Renal cortex interstitium (tissue), 11 donors: ENCODE measurements at regions not wholly inside any gene's neighbourhood (a gene's known extent, or its start where the extent isn't known, plus 50 kb on each side); places are given as distances from the start of the nearest gene placed in this dataset.
"Not testable (repeated sequence)": the region's sequence is repeated elsewhere in the genome, so short reads cannot be mapped to it uniquely, and the experiment has no call there.

ENCODE experiments used
- DNase-seq, 11 donors: peaks; one replicate each; pipeline ENCODE4 v3.0.0-alpha.2; 2013; ENCODE audit warnings: low read depth in 9 of 11, low spot score in 4 of 11; ENCODE audit errors: extremely low read depth in 1 of 11

DNA sequence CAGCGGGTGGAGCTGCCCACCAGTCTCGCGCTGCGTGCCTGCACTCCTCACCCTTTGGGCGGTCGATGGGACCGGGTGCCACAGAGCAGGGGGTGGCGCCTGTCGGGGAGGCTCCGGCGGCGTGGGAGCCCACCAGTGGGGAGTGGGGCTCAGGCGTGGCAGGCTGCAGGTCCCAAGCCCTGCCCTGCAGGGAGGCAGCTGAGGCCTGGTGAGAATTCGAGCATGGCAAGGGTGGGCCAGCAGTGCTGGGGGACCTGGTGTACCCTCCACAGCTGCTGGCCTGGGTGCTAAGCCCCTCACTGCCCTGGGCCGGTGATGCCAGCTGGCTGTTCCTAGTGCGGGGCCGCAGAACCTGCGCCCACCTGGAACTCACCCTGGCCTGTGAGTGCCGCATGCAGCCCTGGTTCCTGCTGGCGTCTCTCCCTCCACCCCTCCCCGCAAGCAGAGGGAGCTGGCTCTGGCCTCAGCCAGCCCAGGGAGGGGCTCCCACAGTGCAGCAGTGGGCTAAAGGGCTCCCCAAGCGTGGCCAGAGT lies 746.6 kb upstream of the PABPC4L start:
- DNase-seq = no peak

DNA sequence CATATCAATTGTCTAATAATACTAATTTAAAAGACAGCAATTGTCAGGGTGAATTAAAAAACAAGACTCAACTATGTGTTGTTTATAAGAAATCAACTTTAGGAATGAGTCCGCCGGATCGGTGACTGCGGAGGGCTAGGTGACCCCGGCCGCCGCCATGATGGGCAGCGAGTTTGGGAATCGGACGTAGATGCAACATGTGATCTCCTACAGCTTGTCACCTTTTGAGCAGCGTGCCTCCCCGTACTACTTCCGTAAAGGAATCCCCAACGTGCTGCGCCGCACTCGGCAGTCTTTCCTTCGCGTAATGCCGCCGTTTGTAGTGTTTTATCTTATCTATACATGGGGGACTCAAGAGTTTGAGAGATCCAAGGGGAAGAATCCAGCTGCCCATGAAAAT lies 742.5 kb upstream of the PABPC4L start:
- DNase-seq = no peak

DNA sequence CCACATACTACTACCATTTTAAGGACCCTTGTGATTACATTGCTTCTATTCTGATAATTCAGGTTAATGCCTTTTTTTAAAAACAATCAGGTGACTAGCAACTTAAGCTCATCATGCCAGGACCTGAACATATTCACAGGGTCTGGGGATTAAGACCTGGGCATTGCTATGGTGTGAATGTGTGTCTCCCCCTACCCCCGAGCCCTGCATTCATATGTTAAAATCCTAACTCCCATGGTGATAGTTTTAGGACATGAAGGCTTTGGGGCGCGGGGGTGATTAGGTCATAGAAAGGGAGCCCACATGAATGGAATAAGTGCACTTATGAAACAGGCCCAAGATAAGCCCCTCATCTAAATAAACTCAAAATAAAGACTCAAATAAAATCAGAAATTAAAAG lies 734.4 kb upstream of the PABPC4L start:
- no peak for DNase-seq

DNA sequence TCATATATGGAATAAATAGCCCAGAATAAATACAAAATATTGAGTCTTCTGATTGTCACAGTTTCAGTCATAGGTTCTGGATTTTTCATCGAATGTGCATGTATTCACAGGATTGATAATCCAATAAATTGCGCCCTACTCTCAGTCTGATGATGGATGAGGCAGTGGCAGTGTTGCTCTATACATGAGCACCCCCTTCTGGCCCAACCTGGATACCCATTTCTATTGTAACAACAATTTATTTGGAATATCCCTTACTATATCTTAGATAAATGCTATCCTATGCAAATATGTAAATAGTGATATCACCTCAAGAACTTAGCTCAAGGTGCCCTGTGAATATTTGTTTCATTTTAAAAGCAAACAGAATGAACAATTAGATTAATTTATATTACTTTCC lies 733.7 kb upstream of the PABPC4L start:
- DNase-seq = no peak

DNA sequence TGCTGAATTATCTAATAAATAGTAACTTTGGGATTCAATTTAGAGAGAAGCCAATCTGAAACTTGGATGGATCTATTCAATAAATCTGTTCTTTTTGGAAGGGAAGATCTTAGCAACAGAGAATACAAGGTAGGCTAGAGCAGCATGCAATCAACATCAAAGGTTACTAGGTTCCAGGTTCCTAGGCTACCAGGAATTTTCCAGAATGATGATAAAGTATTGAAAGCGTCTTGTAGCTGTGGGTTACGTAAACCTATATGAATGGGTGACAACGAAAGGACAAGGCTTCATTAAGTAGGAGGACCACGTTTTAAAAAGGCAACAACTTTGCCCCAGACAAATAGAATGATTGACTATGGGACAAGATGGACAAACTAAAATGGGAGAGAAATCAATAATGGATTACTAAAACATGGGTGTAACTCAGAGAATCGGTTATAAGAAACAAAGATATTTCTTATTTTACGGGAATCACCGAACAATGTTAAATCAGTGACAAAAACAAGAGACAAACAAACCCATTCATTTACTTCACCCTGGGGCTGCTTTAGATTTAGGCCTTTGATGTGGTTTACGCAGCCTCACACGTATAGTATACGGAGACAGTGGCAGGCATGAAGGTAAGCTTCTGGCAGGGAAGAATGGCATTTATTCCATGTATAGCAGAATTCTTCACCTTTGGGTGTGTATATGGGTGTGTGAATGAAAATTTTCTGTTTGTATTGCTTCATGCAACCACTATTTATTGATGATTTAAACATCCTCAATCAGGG lies 732.6 kb upstream of the PABPC4L start:
- DNase-seq = no peak

DNA sequence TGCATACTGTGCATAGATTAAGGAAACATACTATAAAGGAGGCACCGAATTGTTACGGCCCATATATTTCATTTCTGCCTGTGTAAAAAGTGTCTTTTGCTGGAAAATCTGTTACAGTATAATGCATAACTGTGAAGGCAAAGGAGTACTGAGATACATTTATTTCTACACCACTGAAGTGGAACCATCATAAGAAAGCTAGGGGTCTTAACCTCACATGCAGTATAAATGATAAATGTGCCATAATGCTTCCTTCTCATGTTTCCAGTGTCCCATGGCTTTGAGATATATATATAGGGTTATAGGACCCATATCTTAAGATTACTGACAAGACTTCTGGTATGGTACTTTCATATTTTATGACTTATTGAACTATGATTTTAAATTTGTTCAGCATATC lies 713.8 kb upstream of the PABPC4L start:
- DNase-seq = no peak

DNA sequence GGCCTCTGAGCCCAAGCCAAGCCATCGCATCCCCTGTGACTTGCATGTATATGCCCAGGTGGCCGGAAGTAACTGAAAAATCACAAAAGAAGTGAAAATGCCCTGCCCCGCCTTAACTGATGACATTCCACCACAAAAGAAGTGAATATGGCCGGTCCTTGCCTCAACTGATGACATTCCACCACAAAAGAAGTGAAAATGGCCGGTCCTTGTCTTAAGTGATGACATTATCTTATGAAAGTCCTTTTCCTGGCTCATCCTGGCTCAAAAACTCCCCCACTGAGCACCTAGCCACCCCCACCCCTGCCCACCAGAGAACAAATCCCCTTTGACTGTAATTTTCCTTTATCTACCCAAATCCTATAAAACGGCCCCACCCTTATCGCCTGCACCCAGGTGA lies 712.7 kb upstream of the PABPC4L start:
- DNase-seq = not testable (repeated sequence)

DNA sequence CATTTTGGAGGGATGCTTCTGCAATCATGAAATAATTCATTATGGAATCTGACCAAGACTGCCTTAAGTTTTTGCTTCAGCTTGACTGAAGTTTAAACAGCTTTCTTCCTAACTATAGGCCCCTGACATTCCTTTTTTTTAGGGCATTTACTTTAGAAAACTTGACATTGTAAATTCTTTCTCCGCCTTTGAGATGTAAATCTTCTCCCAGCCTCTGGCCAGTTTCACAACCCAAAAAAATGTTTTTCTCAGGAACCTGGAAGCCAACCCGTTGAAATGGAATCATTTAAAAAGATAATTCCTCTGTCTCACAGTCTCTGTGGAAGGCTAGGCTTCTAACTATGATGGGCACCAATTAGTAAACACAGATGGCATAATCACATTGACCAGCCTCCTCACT lies 710.4 kb upstream of the PABPC4L start:
- DNase-seq = no peak

DNA sequence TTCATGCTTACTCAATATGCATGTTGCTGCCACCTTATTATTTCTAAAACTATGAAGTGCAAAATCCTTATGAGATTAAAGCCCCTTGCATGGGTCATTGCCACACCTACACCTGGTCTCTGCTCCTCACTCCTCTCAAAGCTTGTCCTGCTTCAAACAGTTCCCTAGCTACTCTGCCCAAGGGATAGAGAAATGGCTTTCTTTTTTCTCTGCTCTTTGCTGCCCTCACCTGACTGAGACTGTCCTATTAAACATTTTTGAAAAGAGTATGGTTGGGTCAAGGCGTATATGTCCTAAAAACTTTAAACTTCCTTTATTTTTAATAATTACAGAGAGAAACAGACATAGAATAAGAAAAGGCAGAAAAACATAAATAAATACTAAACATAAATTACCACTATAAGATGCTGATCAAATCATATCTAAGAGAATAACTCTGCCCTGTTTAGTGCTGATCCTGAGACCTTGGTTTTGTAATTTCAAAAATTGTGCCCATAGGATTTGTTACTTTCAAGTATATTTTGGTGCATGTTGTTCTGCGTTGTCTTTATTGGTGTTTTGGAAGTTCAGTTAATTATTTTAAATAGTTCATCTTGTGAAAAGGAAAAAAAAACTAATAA lies 704.9 kb upstream of the PABPC4L start:
- DNase-seq = peak in 9 of 11 donors; percentile 2 to 24 (median 8)

DNA sequence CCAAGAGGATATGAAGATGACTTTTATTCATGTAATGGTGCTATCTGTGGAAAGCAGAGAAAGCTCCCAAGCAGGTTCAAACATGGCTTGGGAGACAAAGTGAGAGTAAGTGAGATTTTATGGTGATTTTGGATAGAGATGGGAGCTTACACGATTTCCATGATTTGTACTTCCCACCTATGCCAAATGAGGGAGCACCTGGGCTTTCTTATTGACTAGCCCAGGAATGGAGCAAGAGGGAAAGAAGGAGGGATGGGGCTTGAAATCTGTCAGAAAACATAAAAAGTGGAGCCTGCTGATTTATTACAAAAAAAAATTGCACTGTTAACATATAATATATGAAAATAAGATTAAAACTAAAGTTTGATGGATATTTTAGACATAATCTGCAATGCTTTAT lies 703.5 kb upstream of the PABPC4L start:
- DNase-seq = no peak

DNA sequence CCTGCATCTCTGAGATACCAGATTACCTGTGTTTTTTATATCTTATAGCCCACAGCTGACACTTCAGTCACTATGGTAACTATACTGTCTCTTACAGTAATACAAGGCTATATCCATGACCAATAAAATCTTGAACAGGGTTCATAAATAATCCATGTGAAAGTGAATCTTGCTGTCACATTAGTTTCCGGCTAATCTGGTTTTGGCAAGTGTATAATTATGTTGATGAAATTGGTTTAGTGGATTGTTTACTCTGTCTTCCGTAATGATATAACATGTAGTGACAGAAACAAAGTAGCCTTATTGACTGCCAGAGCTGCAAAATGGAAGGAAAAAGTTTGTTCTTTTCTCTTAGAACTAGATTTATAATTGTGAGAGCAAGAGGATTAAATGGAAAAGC lies 686.6 kb upstream of the PABPC4L start:
- DNase-seq = no peak

DNA sequence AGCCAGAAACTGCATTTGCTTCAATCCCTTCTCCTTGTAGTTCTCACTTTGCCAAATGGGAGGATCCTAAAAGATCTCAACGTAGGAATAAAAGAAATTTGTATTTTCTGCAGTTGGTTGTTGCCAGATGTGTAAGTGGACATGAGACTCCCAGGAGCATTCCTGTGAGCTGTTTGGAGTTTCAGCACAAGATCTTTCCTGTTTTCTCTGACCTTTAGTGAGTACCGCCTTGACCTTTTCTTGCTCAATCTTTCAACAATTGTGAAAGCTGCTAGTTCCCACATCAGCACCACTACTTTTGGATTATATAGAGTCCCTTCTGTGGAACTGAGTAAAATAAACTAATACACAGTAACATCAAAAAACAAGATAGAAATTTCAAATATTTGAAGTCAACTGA lies 683.8 kb upstream of the PABPC4L start:
- DNase-seq = no peak

DNA sequence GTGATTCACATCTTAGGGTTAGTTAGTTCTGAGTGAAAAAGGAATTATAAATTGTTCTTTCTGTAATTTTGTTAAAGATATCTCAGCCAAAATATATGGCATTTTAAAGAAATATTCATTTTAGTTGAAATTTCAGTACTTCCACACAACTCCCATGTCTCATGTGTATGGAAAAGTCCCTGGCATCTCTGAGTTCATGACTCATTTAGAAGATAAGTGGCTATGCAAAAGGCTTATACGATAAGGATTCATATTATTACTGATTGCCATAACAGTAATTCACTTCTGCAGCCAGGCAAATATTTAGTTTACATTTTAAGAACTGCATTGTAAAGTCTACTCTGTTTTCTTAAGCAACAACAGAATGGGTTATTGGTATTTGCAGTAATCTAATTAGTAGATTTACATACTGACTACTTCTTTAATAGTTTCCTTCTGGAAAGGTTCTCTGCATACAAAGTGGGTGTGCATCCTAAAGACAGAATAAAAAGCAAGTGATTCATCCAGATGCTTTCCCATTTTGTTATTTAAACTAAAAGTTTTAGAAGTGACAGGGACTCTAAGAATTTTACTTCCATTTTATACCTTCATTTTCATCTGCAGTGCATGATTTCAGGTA lies 682.4 kb upstream of the PABPC4L start:
- DNase-seq = no peak

DNA sequence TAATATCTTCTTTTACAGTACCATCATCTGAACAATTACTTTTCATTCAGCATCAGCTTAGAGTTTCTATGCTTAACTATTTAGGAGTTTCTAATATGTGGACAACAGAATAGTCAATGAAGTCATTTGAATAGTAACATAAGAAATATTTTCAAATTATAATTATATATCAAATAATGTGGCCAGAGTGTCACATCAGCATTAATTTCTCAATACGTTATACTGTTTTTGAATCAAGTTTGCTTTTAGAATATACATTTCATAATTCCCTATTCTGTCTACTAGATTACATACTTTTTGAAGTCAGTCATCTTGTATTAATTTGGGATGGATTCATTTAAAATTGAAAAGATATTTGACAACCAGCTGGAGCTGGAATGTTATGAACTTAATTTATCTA lies 677.4 kb upstream of the PABPC4L start:
- DNase-seq = no peak

DNA sequence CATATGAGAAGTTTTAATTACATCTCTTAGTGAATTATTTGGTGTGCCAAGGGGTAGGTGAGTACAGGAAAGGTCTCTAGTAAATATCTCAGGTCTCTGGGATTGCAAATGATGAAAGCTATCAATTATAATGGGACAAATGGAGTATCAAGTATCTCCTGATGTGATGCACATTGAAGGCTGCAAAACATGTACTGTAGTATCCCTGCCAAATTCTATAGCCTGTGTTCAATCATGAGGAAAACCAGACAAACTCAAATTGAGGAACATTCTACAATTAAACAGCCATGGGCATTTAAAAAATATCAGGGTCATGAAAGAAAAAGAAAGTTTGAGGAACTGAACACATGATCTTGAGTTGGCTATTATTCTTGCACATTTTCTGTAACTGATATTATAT lies 665.4 kb upstream of the PABPC4L start:
- DNase-seq = no peak

DNA sequence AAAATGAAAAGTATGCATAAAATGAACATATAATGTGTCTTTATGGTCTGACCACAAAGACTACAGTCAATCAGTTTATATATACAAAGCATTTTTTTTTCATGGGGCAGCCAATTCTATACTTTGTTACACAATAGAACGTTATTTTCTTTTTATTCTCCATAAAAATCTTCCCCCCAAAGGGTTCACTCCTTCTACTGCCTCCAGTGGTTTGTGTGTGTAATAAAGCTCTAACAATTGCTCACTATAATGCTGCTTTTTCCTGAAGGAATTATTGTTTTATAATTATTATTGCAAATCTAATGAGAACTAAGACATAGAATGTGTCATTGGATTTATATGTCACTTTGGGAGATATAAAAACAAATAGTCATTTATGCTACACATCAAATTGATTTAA lies 664.1 kb upstream of the PABPC4L start:
- DNase-seq = no peak

DNA sequence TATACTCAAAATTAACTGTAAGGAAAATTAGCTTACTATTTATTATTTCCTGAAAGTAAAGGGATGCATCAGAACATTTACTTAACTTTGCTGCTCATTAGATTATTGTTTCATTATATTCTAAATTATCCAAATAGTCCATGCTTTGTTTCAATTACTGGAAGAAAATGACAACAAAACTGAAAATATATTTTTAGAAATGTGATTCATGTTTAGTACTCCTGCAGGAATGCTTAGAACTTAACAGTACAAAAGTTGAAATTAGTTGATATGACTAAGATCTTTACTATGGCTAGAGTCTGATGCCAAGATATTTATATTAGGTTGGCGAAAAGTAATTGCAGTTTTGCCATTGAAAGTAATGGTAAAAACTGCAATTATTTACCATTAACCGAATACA lies 660.5 kb upstream of the PABPC4L start:
- no peak for DNase-seq

DNA sequence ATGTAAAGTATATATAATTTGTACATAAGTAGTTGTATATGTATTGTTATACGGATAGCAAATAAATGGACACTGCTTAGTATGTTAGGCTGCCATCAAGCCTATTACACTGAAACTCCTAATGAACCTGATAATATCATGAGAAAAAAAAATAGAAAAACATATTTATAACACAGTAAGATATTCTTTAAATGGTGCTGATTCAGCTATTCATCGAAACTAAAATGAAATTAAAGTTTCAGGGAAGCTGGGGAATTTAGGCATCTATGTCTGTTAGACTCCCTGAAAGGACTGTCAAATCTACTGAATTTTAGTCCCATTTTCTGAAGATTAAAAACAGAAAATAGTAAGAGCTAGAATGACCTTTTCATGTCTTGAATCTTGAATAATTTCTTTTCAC lies 647.1 kb upstream of the PABPC4L start:
- no peak for DNase-seq

DNA sequence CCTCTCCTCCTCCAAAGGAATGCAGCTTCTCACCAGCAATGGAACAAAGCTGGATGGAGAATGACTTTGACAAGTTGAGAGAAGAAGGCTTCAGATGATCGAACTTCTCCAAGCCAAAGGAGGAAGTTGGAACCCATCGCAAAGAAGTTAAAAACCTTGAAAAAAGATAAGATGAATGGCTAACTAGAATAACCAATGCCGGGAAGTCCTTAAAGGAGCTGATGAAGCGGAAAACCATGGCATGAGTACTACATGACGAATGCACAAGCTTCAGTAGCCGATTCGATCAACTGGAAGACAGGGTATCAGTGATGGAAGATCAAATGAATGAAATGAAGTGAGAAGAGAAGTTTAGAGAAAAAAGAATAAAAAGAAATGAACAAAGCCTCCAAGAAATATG lies 629.2 kb upstream of the PABPC4L start:
- DNase-seq = not testable (repeated sequence)

DNA sequence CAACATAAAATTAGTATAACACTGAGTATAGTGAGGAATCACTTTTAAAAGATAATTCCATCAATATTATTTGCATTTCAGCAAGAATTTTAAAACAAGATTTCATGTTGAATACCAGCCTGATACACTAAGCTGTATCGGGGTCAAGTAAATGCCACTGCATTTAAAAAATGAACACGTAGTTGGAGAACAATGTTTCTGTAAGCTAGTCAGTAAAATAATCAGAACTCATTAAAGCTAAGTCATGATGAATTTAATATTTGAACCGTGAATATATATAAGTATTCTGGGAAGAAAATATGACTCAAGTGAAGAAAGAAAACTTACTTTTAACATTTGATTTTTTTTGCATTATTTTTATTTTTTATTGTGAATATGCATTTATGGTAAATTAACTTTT lies 611.0 kb upstream of the PABPC4L start:
- DNase-seq = no peak
